Mesenchymal stem cell (in vitro differentiated cells and primary cell): ENCODE measurements at regions not wholly inside any gene's neighbourhood (a gene's known extent, or its start where the extent isn't known, plus 50 kb on each side); places are given as distances from the start of the nearest gene placed in this dataset.
A peak's percentile ranks its signal among the peaks of the same experiment; 100 is the strongest.

ENCODE experiments used
- DNase-seq: peaks from one replicate; pipeline ENCODE4 v3.0.0-alpha.2; 2013
- H2AFZ ChIP-seq: one replicate; pipeline ENCODE4 v1.6.1; 2013; ENCODE audit warnings: low read depth, mild to moderate bottlenecking, control low read depth, inconsistent platforms, low read length, moderate library complexity
- H2AK5ac ChIP-seq: 2 replicates; pipeline ENCODE4 v1.6.1; 2013; ENCODE audit warnings: low read length, moderate library complexity, mild to moderate bottlenecking, inconsistent platforms; ENCODE audit not compliant: severe bottlenecking
- H2BK120ac ChIP-seq: one replicate; pipeline ENCODE4 v1.6.1; 2013; ENCODE audit warnings: low read depth, mild to moderate bottlenecking, inconsistent platforms, low read length, moderate library complexity
- H2BK12ac ChIP-seq, 2 experiments: one replicate each; pipeline ENCODE4 v1.6.1; 2013; ENCODE audit warnings: inconsistent platforms in 2 of 2, low read length in 2 of 2, mild to moderate bottlenecking in 2 of 2, moderate library complexity in 2 of 2, control low read depth in 1 of 2
- H2BK15ac ChIP-seq: one replicate; pipeline ENCODE4 v1.6.1; 2013; ENCODE audit warnings: mild to moderate bottlenecking, low read depth, inconsistent platforms; ENCODE audit not compliant: poor library complexity, severe bottlenecking
- H2BK5ac ChIP-seq: 2 replicates; pipeline ENCODE4 v1.6.1; 2013; ENCODE audit warnings: low read depth, mild to moderate bottlenecking, low read length, control low read depth, inconsistent platforms; ENCODE audit not compliant: poor library complexity, severe bottlenecking
- H3K14ac ChIP-seq, 2 experiments: one replicate each; pipeline ENCODE4 v1.6.1; 2013; ENCODE audit warnings: inconsistent platforms in 2 of 2, low read length in 2 of 2, control low read depth in 1 of 2, mild to moderate bottlenecking in 1 of 2, moderate library complexity in 1 of 2
- H3K18ac ChIP-seq, 2 experiments: one replicate each; pipeline ENCODE4 v1.6.1; 2013; ENCODE audit warnings: inconsistent platforms in 2 of 2, low read length in 2 of 2, control low read depth in 1 of 2, low read depth in 1 of 2, mild to moderate bottlenecking in 1 of 2
- H3K23ac ChIP-seq, 2 experiments: one replicate each; pipeline ENCODE4 v1.6.1; 2013; ENCODE audit warnings: inconsistent platforms in 2 of 2, low read length in 2 of 2, mild to moderate bottlenecking in 2 of 2, moderate library complexity in 2 of 2, control low read depth in 1 of 2
- H3K27ac ChIP-seq: 2 replicates; pipeline ENCODE4 v1.5.1; 2013; ENCODE audit warnings: mild to moderate bottlenecking, moderate library complexity, low read length, control low read depth, inconsistent platforms; ENCODE audit not compliant: poor library complexity, severe bottlenecking
- H3K27me3 ChIP-seq, 2 experiments: 2 replicates each; pipeline versions ENCODE4 v1.6.1 to v1.7.0; 2013; ENCODE audit warnings: low read length in 2 of 2, mild to moderate bottlenecking in 2 of 2, moderate library complexity in 2 of 2, control low read depth in 1 of 2, inconsistent platforms in 1 of 2; ENCODE audit not compliant: control insufficient read depth in 1 of 2, insufficient read depth in 1 of 2
- H3K36me3 ChIP-seq, 2 experiments: 2 replicates each; pipeline versions ENCODE4 v1.6.1 to v1.7.0; 2013; ENCODE audit warnings: low read length in 2 of 2, control low read depth in 1 of 2, inconsistent platforms in 1 of 2, low read depth in 1 of 2, mild to moderate bottlenecking in 1 of 2; ENCODE audit not compliant: insufficient read depth in 2 of 2, control insufficient read depth in 1 of 2
- H3K4ac ChIP-seq, 2 experiments: one replicate each; pipeline ENCODE4 v1.6.1; 2013; ENCODE audit warnings: inconsistent platforms in 2 of 2, low read length in 2 of 2, mild to moderate bottlenecking in 2 of 2, moderate library complexity in 2 of 2, control low read depth in 1 of 2, low read depth in 1 of 2
- H3K4me1 ChIP-seq: 2 replicates; pipeline ENCODE4 v1.6.1; 2013; ENCODE audit warnings: low read depth, low read length, control low read depth; ENCODE audit not compliant: control insufficient read depth, insufficient read depth
- H3K4me2 ChIP-seq: 2 replicates; pipeline ENCODE4 v1.6.1; 2013; ENCODE audit warnings: low read length, mild to moderate bottlenecking, inconsistent platforms; ENCODE audit not compliant: poor library complexity, severe bottlenecking
- H3K4me3 ChIP-seq, 2 experiments: 2 replicates each; pipeline versions ENCODE4 v1.5.1 to v1.7.0; 2013; ENCODE audit warnings: low read length in 2 of 2, mild to moderate bottlenecking in 2 of 2, control low read depth in 1 of 2, low read depth in 1 of 2; ENCODE audit not compliant: insufficient read depth in 1 of 2
- H3K79me1 ChIP-seq: replicated peaks from 2 replicates; pipeline ENCODE4 v1.6.1; 2013; ENCODE audit warnings: mild to moderate bottlenecking, control low read depth, low read length, inconsistent platforms; ENCODE audit not compliant: poor library complexity, severe bottlenecking
- H3K9ac ChIP-seq: 2 replicates; pipeline ENCODE4 v1.7.0; 2013; ENCODE audit warnings: mild to moderate bottlenecking, low read length, moderate library complexity
- H3K9me3 ChIP-seq: 2 replicates; pipeline ENCODE4 v1.7.0; 2013; ENCODE audit warnings: mild to moderate bottlenecking, low read length; ENCODE audit not compliant: control insufficient read depth
- H4K8ac ChIP-seq: one replicate; pipeline ENCODE4 v1.6.1; 2013; ENCODE audit warnings: inconsistent platforms, mild to moderate bottlenecking, low read length, moderate library complexity
- H4K91ac ChIP-seq: one replicate; pipeline ENCODE4 v1.6.1; 2013; ENCODE audit warnings: mild to moderate bottlenecking, low read length, inconsistent platforms
- WGBS: methylation state at CpG from one replicate; pipeline ENCODE4 v1.1.7; 2013; ENCODE audit warnings: mixed read lengths; 5-methylcytosine and 5-hydroxymethylcytosine counted together

DNA sequence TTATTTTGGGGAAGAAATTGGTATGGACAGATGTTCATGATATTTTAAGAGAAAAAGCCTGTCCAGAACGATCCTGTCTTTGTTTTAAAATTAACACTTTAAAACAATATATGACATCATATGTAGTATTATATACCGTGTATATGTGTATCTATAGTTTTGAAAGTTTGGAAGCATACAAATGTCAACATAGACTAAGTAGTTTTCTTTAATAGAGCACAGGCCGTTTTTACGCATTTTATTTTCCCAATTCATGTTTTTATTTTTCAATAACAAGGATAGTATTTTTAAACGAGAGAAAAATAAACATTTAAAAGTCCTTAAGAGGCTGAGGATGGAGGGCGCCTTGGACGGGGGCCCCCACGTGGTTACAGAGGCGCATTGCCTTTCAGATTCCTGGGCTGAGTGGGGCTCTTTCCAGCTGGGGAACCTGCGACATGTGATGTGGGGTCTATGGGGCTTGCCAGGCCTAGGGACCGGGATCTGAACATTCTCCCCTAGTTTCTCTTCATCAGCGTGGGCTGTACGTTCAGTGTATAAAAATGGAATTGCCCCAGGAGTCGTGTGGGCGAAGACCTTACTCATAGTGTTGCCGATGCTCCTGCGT is 127.8 kb upstream of the ZNF746 start:
- Histone ChIP-seq H3K27ac (no peak overlapping the region), H3K4me3 (peak overlapping the region in 1 of 2 experiments; percentile 98), H3K27me3 (peaks cover 16 to 30% of the 10 kb centered on the region in 2 experiments), H3K79me1 (peaks cover 4% of the 10 kb centered on the region), H3K9ac (peak overlapping the region; percentile 93), H2AK5ac (no peak overlapping the region), H3K4me2 (no peak overlapping the region), H3K14ac (no peak overlapping the region), H3K23ac (no peak overlapping the region), H4K8ac (no peak overlapping the region), H3K18ac (no peak overlapping the region), H3K4ac (no peak overlapping the region), H3K9me3 (no peaks in the 10 kb centered on the region), H2BK5ac (no peak overlapping the region), H2BK120ac (no peak overlapping the region), H2AFZ (no peak overlapping the region), H3K4me1 (peaks cover 3% of the 10 kb centered on the region), H3K36me3 (peaks cover 9% of the 10 kb centered on the region in 2 experiments), H2BK15ac (no peak overlapping the region), H2BK12ac (no peak overlapping the region), H4K91ac (no peak overlapping the region)
- 34% methylated on average over 13 of the region's 17 CpGs for WGBS
- DNase-seq: peak; percentile 71

DNA sequence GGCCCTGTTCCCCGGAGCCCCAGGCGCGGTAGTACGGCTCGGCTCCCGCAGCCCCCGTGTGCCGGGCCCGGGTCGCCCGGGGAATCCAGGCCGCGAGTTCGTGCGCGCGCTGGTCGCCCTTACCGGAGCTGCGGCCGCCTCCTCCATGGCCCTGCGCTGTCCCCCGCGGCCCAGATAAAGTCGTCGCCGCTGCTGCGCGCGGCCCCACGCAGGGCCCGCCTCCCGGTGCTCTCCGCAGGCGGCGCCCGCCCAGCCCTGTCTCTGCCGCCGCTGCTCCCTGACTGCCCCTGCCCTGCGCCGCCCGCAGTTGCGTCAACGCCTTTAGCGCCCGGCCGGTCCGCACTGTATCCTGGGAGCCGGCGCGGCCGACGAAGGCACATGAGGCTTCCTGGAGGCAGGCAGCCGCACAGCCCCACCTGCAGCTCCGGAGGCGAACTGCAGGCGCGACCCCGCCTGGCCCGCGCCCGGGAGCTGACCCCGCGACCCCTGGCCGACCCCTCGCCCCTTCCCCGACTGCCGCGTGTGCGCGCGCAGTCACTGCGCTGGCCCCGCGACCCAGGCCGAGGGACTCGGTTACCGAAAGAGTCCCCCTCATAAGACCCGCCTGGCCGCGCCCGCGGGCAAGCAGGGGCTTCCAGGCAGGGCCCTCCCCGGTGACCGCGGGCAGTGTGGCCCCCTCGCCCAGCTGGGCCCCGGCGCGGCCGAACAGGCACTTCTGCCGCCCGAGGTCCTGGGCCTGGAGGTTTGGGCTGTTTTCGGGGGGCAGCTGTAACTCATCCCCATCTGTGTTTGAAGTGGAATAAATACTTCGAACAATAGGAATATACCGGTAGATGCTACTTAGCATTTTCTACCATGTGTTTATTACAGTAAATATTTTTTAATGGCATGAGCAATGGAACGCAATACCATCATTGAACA is 127.1 kb upstream of the ZNF746 start:
- H3K27ac ChIP-seq: no peak overlapping the region
- no peak overlapping the region for H2BK12ac ChIP-seq
- peaks cover 10 to 24% of the 10 kb centered on the region in 2 experiments for H3K27me3 ChIP-seq
- peaks cover 16 to 17% of the 10 kb centered on the region in 2 experiments for H3K36me3 ChIP-seq
- peak overlapping the region; percentile 99 for H4K8ac ChIP-seq
- no peaks in the 10 kb centered on the region for H3K9me3 ChIP-seq
- H3K4ac ChIP-seq: peak overlapping the region; percentile 60 to 92
- H2BK120ac ChIP-seq: peak overlapping the region; percentile 71
- H2BK5ac ChIP-seq: peak overlapping the region; percentile 87
- peak overlapping the region; percentile 96 to 98 for H3K4me3 ChIP-seq
- peak overlapping the region; percentile 93 for H3K9ac ChIP-seq
- peak overlapping the region; percentile 90 to 95 for H3K18ac ChIP-seq
- peak overlapping the region; percentile 87 for H2AFZ ChIP-seq
- H2AK5ac ChIP-seq: no peak overlapping the region
- H3K79me1 ChIP-seq: peaks cover 12% of the 10 kb centered on the region
- peak overlapping the region in 1 of 2 experiments; percentile 81 for H3K23ac ChIP-seq
- peaks cover 3% of the 10 kb centered on the region for H3K4me1 ChIP-seq
- 2% methylated on average over 69 of the region's 97 CpGs for WGBS
- H2BK15ac ChIP-seq: peak overlapping the region; percentile 12
- peak overlapping the region; percentile 72 for H3K4me2 ChIP-seq
- peak overlapping the region; percentile 92 for H4K91ac ChIP-seq
- DNase-seq: peak; percentile 94
- H3K14ac ChIP-seq: peak overlapping the region; percentile 63 to 72

DNA sequence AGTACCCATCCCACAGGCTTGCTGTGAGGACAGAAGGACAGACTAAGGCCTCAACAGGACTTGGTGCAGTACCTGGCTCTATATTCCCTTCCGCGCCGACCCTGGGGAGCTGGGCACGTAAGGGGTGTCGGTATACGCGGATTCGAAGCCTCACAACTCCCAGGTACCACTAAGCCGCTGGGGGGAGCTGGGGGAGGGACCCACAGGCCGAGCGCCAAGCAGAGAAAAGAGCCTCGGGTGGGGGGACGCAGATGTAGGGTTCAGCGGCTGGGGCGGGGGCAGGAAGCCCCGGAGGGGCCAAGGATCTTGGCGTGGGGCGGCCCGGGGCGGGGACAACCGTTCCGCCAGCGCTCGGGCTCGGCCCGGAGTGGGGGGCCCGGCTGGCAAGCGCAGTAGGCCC is 126.4 kb upstream of the ZNF746 start:
- Histone ChIP-seq H3K18ac (peak overlapping the region; percentile 74 to 90), H3K23ac (peak overlapping the region in 1 of 2 experiments; percentile 54), H4K8ac (peak overlapping the region; percentile 79), H3K4me3 (peak overlapping the region; percentile 96 to 98), H2BK5ac (no peak overlapping the region), H2BK15ac (no peak overlapping the region), H3K4me1 (peaks cover 3% of the 10 kb centered on the region), H3K4ac (peak overlapping the region in 1 of 2 experiments; percentile 92), H3K79me1 (peaks cover 14% of the 10 kb centered on the region), H2BK12ac (no peak overlapping the region), H3K27ac (peak overlapping the region; percentile 65), H3K14ac (peak overlapping the region in 1 of 2 experiments; percentile 63), H3K9me3 (no peaks in the 10 kb centered on the region), H4K91ac (no peak overlapping the region), H2AK5ac (no peak overlapping the region), H3K36me3 (peaks cover 19 to 24% of the 10 kb centered on the region in 2 experiments), H3K4me2 (peak overlapping the region; percentile 83), H2BK120ac (no peak overlapping the region), H2AFZ (peak overlapping the region; percentile 87), H3K27me3 (peaks cover 10 to 24% of the 10 kb centered on the region in 2 experiments), H3K9ac (peak overlapping the region; percentile 93)
- peak; percentile 34 for DNase-seq
- 1% methylated on average over 24 of the region's 28 CpGs for WGBS
